ENCODE measurements at regions not wholly inside any gene's neighbourhood (a gene's known extent, or its start where the extent isn't known, plus 50 kb on each side); places are given as distances from the start of the nearest gene placed in this dataset.

GRCh38 chr12:65648461-65648860, 175.8 kb upstream of the HMGA2 start:
- TF ChIP-seq CTCF (IDR thresholded peaks at IDR 0.05) (no peak), POLR2A (IDR thresholded peaks at IDR 0.05) (no peak), EP300 (IDR thresholded peaks at IDR 0.05) (no peak)
- DNase-seq = no peak
- Histone ChIP-seq H3K4me3 (no peak overlapping the region), H3K27me3 (no peaks in the 10 kb centered on the region), H3K27ac (no peak overlapping the region), H3K9me3 (no peaks in the 10 kb centered on the region), H3K4me1 (ENCODE audit: insufficient read depth) (no peaks in the 10 kb centered on the region), H3K36me3 (no peaks in the 10 kb centered on the region)
- WGBS, 3 donors = 55 to 77% (median 68%) methylated on average over 2 of the region's 2 CpGs
- intact Hi-C loops (cut with DNase I) = no loop called here

- no peak overlapping the region for H3K27ac ChIP-seq
- WGBS, 3 donors = 19 to 31% (median 20%) methylated on average over 3 of the region's 3 CpGs
- DNase-seq = no peak
Observed at GRCh38 chr12:65649126-65649525, 175.2 kb upstream of the HMGA2 start.

GRCh38 chr12:65651060-65651459, 173.2 kb upstream of the HMGA2 start:
- Histone ChIP-seq H3K4me1 (ENCODE audit: insufficient read depth) (no peaks in the 10 kb centered on the region), H3K36me3 (no peaks in the 10 kb centered on the region), H3K27ac (no peak overlapping the region), H3K27me3 (no peaks in the 10 kb centered on the region), H3K9me3 (no peaks in the 10 kb centered on the region), H3K4me3 (no peak overlapping the region)
- intact Hi-C loops (cut with DNase I) = no loop called here
- 96 to 97% (median 97%) methylated on average over 3 of the region's 3 CpGs for WGBS, 3 donors
- TF ChIP-seq POLR2A (IDR thresholded peaks at IDR 0.05) (no peak), EP300 (IDR thresholded peaks at IDR 0.05) (no peak), CTCF (IDR thresholded peaks at IDR 0.05) (no peak)
- DNase-seq = no peak

More at GRCh38 chr12:65649126-65649525, 175.2 kb upstream of the HMGA2 start:
- Histone ChIP-seq H3K4me1 (ENCODE audit: insufficient read depth) (no peaks in the 10 kb centered on the region), H3K4me3 (no peak overlapping the region), H3K36me3 (no peaks in the 10 kb centered on the region), H3K9me3 (no peaks in the 10 kb centered on the region), H3K27me3 (no peaks in the 10 kb centered on the region)
- TF ChIP-seq CTCF (IDR thresholded peaks at IDR 0.05) = no peak
- TF ChIP-seq EP300 (IDR thresholded peaks at IDR 0.05) = no peak
- TF ChIP-seq POLR2A (IDR thresholded peaks at IDR 0.05) = no peak
- intact Hi-C loops (cut with DNase I) = no loop called here

- no peak for DNase-seq
- no peak overlapping the region for H3K4me3 ChIP-seq
- H3K27me3 ChIP-seq = no peaks in the 10 kb centered on the region
- H3K27ac ChIP-seq = no peak overlapping the region
- TF ChIP-seq EP300 (IDR thresholded peaks at IDR 0.05) = no peak
- no peak for TF ChIP-seq POLR2A (IDR thresholded peaks at IDR 0.05)
- no peak for TF ChIP-seq CTCF (IDR thresholded peaks at IDR 0.05)
- no peaks in the 10 kb centered on the region for H3K9me3 ChIP-seq
- WGBS, 3 donors = 93 to 97% (median 94%) methylated on average over 2 of the region's 2 CpGs
- H3K36me3 ChIP-seq = no peaks in the 10 kb centered on the region
- H3K4me1 ChIP-seq (ENCODE audit: insufficient read depth) = no peaks in the 10 kb centered on the region
- intact Hi-C loops (cut with DNase I) = no loop called here
Observed at GRCh38 chr12:65653321-65653720, 171.0 kb upstream of the HMGA2 start.
